ENCODE measurements at regions not wholly inside any gene's neighbourhood (a gene's known extent, or its start where the extent isn't known, plus 50 kb on each side); places are given as distances from the start of the nearest gene placed in this dataset.

DNA sequence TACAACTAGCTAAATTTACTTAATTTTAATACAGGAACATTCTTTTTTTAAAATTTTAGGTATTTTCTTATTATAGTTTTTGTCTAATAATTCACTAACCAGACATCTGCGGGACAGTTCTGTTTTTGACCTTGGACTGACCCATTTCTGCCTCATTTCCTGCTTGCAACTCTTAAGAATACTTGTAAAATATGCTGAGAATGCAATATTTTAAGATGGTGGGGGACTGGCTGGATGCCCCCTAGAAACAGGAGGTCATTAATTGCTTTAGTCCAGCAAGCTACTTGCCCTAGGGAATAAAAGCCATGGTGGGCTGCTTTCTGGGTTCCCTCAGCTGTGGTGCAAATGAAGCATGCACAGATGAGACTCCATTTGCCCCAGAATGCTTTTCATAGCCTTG lies 2348.4 kb downstream of the PCDH7 start:
- Histone ChIP-seq H2AK5ac (ENCODE audit: low read depth, low read length) (no peak overlapping the region), H2AFZ (ENCODE audit: low read length) (no peak overlapping the region), H3K14ac (ENCODE audit: insufficient read length) (no peak overlapping the region), H2BK12ac (ENCODE audit: low read depth, low read length) (no peak overlapping the region), H3K23me2 (ENCODE audit: low read depth, low read length) (no peaks in the 10 kb centered on the region), H2BK15ac (ENCODE audit: low read length) (no peak overlapping the region), H3K18ac (ENCODE audit: extremely low read depth, low read length) (no peak overlapping the region), H3K9me3 (ENCODE audit: insufficient read depth in 2 of 2, low read depth in 1 of 2, low read length in 1 of 2) (no peaks in the 10 kb centered on the region), H4K20me1 (replicated peaks in 1 of 2; ENCODE audit: control insufficient read depth in 1 of 2, insufficient read depth in 2 of 2, low read length in 2 of 2) (no peaks in the 10 kb centered on the region), H3K4me3 (ENCODE audit: extremely low read depth in 1 of 4, insufficient read depth in 2 of 4, low read depth in 3 of 4, low read length in 4 of 4) (no peak overlapping the region), H3K27me3 (replicated peaks in 1 of 4; ENCODE audit: control insufficient read depth in 3 of 4, extremely low read depth in 1 of 4, insufficient read depth in 3 of 4, low read length in 3 of 4) (no peaks in the 10 kb centered on the region), H3K4ac (replicated peaks; ENCODE audit: insufficient read length, low read depth, low read length) (no peak overlapping the region), H3K4me1 (replicated peaks in 1 of 4; ENCODE audit: control insufficient read depth in 3 of 4, insufficient read depth in 4 of 4, low read length in 3 of 4) (no peaks in the 10 kb centered on the region), H4K5ac (ENCODE audit: insufficient read length, low read depth, low read length) (no peak overlapping the region), H3K9ac (replicated peaks in 1 of 4; ENCODE audit: extremely low read depth in 1 of 4, low read depth in 3 of 4, low read length in 3 of 4) (no peak overlapping the region), H2BK5ac (ENCODE audit: low read depth, low read length) (no peak overlapping the region), H3K23ac (ENCODE audit: insufficient read length) (no peak overlapping the region), H3K36me3 (ENCODE audit: control insufficient read depth in 2 of 4, insufficient read depth in 4 of 4, low read length in 3 of 4) (no peaks in the 10 kb centered on the region), H3K79me1 (ENCODE audit: low read depth, low read length) (no peaks in the 10 kb centered on the region), H2BK120ac (replicated peaks; ENCODE audit: low read depth, low read length) (no peak overlapping the region), H3K56ac (replicated peaks; ENCODE audit: insufficient read length, low read depth, low read length) (no peak overlapping the region), H3K27ac (ENCODE audit: low read depth, low read length) (no peak overlapping the region), H3K79me2 (ENCODE audit: control insufficient read depth in 1 of 2, insufficient read depth in 2 of 2, low read length in 2 of 2) (no peaks in the 10 kb centered on the region), H3K4me2 (ENCODE audit: insufficient read depth in 1 of 2, low read depth in 2 of 2, low read length in 2 of 2) (no peak overlapping the region), H4K91ac (replicated peaks; ENCODE audit: insufficient read length, low read length) (no peak overlapping the region), H4K8ac (ENCODE audit: extremely low read depth, insufficient read depth, low read length) (no peak overlapping the region), H2BK20ac (ENCODE audit: low read length) (no peak overlapping the region)
- DNase-seq (ENCODE audit: low read depth in 1 of 2, low spot score in 2 of 2) (no peak), FAIRE-seq (no peak)
- 85% methylated on average over 1 of the region's 1 CpG; no CpG with 5 or more reads in 1 of the 2 experiments for WGBS, 2 experiments (ENCODE audit: extremely low coverage in 1 of 2, insufficient coverage in 1 of 2, insufficient read length in 1 of 2, insufficient replicate concordance in 2 of 2, low coverage in 1 of 2, low lambda C conversion rate in 2 of 2, missing lambda C conversion rate in 1 of 2)
- CTCF ChIA-PET (ENCODE audit: partially characterized antibody): no interaction called here
- peak; percentile 41; the same call in 1 of the 2 replicates for TF ChIP-seq MAFK (IDR thresholded peaks at IDR 0.05; ENCODE audit: low read depth, low read length)
- no peak for TF ChIP-seq NRF1 (IDR thresholded peaks at IDR 0.05; ENCODE audit: low read depth, low read length)
- POLR2A ChIA-PET (ENCODE audit: partially characterized antibody): no interaction called here
